ENCODE measurements at regions not wholly inside any gene's neighbourhood (a gene's known extent, or its start where the extent isn't known, plus 50 kb on each side); places are given as distances from the start of the nearest gene placed in this dataset.

DNA sequence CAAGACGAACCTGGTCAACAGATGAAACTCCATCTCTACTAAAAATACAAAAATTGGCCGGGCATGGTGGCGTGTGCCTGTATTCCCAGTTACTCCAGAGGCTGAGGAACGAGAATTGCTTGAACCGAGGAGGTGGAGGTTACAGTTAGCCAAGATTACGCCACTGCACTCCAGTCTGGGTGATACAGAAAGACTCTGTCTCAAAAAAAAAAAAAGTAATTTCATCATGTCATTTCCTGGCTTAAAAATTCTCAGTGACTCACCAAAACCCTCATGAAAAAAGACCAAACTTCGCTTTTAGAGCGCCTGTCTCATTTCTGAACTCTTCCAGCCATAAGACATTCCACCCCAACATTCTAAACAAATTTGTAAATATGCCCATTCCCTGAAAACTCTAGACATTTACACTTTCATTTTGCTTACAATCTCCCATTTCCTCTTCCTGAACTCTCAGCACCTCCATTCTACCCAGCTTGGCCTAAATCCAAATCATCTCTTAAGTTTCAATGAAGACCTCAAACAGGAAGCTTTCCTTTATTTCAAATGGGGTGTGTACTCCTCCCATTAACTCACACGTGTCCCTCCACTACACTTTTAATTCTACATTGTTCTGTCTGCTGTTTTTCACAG, 50.5 kb upstream of the PRRC2C start:
- ChIA-PET CTCF (ENCODE audit: low intra/inter-chr PET ratio) (no interaction called here), POLR2A (no interaction called here)
- DNase-seq (ENCODE audit: extremely low read depth in 1 of 4, low spot score in 3 of 4) (no peak), FAIRE-seq (no peak), ATAC-seq (no peak)
- 1% methylated on average over 9 of the region's 9 CpGs for WGBS (ENCODE audit: insufficient coverage, low coverage, missing lambda C conversion rate)
- Histone ChIP-seq H4K20me1 (replicated peaks; ENCODE audit: control insufficient read depth, insufficient read depth, low read length) (no peaks in the 10 kb centered on the region), H3K4me3 (no peak overlapping the region), H3K4me1 (replicated peaks in 1 of 2; ENCODE audit: control insufficient read depth in 2 of 2, insufficient read depth in 2 of 2, low read length in 2 of 2) (no peaks in the 10 kb centered on the region), H3K4me2 (ENCODE audit: insufficient read depth, low read length) (no peak overlapping the region), H3K36me3 (ENCODE audit: control insufficient read depth, insufficient read depth, low read length) (no peaks in the 10 kb centered on the region), H3K9me1 (ENCODE audit: control insufficient read depth, insufficient read depth, low read length) (no peaks in the 10 kb centered on the region), H3K9ac (ENCODE audit: insufficient read depth in 1 of 2, low read depth in 2 of 2, low read length in 2 of 2) (no peak overlapping the region), H3K27me3 (ENCODE audit: control insufficient read depth in 2 of 2, insufficient read depth in 2 of 2, low read length in 2 of 2) (peaks cover 0 to 13% of the 10 kb centered on the region in 2 experiments; a peak in 2 of 5 replicates), H3K79me2 (ENCODE audit: control insufficient read depth, insufficient read depth, low read length) (no peaks in the 10 kb centered on the region), H3K9me3 (replicated peaks; ENCODE audit: control insufficient read depth, insufficient read depth, low read depth, low read length) (no peaks in the 10 kb centered on the region), H2AFZ (ENCODE audit: low read depth, low read length) (no peak overlapping the region), H3K27ac (ENCODE audit: extremely low read depth, low read depth, low read length) (no peak overlapping the region)
- BruUV-seq (replicated peaks), result no TSS peak
- TF ChIP-seq CEBPB (tag; IDR thresholded peaks at IDR 0.05), result 0 out of 2 replicates have a peak, but pooled peaks have one; percentile 23
- no peak for TF ChIP-seq ZNF696 (CRISPR knock-in tag; conservative IDR thresholded peaks at IDR 0.05)
- peak; percentile 54 for TF ChIP-seq NFIC (IDR thresholded peaks at IDR 0.05)
- peak; percentile 33; the same call in 1 of the 2 replicates for TF ChIP-seq ETV1 (tag; conservative IDR thresholded peaks at IDR 0.05; ENCODE audit: low read depth)
- peak; percentile 44; the same call in 1 of the 2 replicates for TF ChIP-seq GABPA (tag; conservative IDR thresholded peaks at IDR 0.05; ENCODE audit: low read depth)
- peak; percentile 28; the same call in 1 of the 2 replicates for TF ChIP-seq ZNF384 (IDR thresholded peaks at IDR 0.05; ENCODE audit: low read depth, low read length)
- no peak for TF ChIP-seq CEBPG (CRISPR knock-in tag; IDR thresholded peaks at IDR 0.05)
- peak; percentile 63 to 84 for TF ChIP-seq CEBPG (tag; conservative IDR thresholded peaks at IDR 0.05 in 1 of 2, IDR thresholded peaks at IDR 0.05 in 1 of 2)
- no peak for TF ChIP-seq E4F1 (CRISPR knock-in tag; IDR thresholded peaks at IDR 0.05; ENCODE audit: borderline replicate concordance)
- in situ Hi-C loops (cut with MboI), result no loop called here
- intact Hi-C loops (cut with micrococcal nuclease), result no loop called here
